Progenitor cell of endocrine pancreas (in vitro differentiated cells): ENCODE measurements at regions not wholly inside any gene's neighbourhood (a gene's known extent, or its start where the extent isn't known, plus 50 kb on each side); places are given as distances from the start of the nearest gene placed in this dataset.

Experiments
- DNase-seq: peaks from one replicate; pipeline ENCODE4 v3.0.0; 2021; ENCODE audit warnings: low spot score; ENCODE audit not compliant: unreplicated experiment
- H3K27ac Mint-ChIP-seq: 2 replicates; pipeline ENCODE4 v1.8.0; 2021; ENCODE audit warnings: mild to moderate bottlenecking, moderate library complexity, mixed read lengths
- H3K27me3 Mint-ChIP-seq: 2 replicates; pipeline ENCODE4 v1.8.0; 2021; ENCODE audit warnings: mixed read lengths
- H3K36me3 Mint-ChIP-seq: 2 replicates; pipeline ENCODE4 v1.8.0; 2022; ENCODE audit warnings: mixed read lengths; ENCODE audit not compliant: insufficient read depth
- H3K4me1 Mint-ChIP-seq: 2 replicates; pipeline ENCODE4 v1.8.0; 2021; ENCODE audit warnings: low read depth, mixed read lengths
- H3K4me3 Mint-ChIP-seq: 2 replicates; pipeline ENCODE4 v1.8.0; 2021; ENCODE audit warnings: low read depth, mild to moderate bottlenecking, moderate library complexity, mixed read lengths
- H3K9me3 Mint-ChIP-seq: 2 replicates; pipeline ENCODE4 v1.8.0; 2021; ENCODE audit warnings: low read depth, mixed read lengths
- CTCF ChIP-seq: fragments of 200-600 bp; sonication (generic); IDR thresholded peaks from one replicate; pipeline ENCODE4 v1.5.0; 2021; ENCODE audit warnings: antibody characterized with exemption, mild to moderate bottlenecking; ENCODE audit not compliant: unreplicated experiment

DNA sequence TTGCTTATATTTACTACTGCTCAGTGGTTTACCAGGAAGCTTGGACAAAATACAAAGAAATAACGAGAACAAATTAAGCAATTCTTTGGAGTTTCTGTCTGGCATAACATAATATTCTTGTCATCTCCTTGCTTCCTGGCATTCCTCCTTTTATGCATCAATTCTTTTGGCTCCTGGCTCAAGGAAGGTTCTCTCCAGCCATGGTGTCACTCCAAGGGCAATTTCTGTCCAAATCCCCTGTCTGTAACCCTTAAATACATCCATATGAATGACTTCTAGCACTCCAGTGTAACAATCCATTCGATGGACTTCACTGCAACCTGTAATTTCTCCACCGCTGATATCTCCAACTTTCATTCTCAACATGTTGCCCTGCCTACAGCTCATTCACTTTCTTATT lies 617.7 kb upstream of the ANKRD30A start:
- H3K9me3 Mint-ChIP-seq = peaks cover 3% of the 10 kb centered on the region
- H3K27ac Mint-ChIP-seq = no peak overlapping the region
- DNase-seq = no peak
- no peaks in the 10 kb centered on the region for H3K36me3 Mint-ChIP-seq
- no peaks in the 10 kb centered on the region for H3K27me3 Mint-ChIP-seq
- no peak for TF ChIP-seq CTCF
- no peaks in the 10 kb centered on the region for H3K4me1 Mint-ChIP-seq
- H3K4me3 Mint-ChIP-seq = no peak overlapping the region

- Mint-ChIP-seq H3K27me3 (no peaks in the 10 kb centered on the region), H3K4me1 (no peaks in the 10 kb centered on the region), H3K9me3 (peaks cover 3% of the 10 kb centered on the region), H3K27ac (no peak overlapping the region), H3K4me3 (no peak overlapping the region), H3K36me3 (no peaks in the 10 kb centered on the region)
- no peak for DNase-seq
- no peak for TF ChIP-seq CTCF
These were observed 618.5 kb upstream of the ANKRD30A start for GRCh38 chr10:36506697-36507496.

- no peaks in the 10 kb centered on the region for H3K36me3 Mint-ChIP-seq
- H3K4me1 Mint-ChIP-seq = no peaks in the 10 kb centered on the region
- TF ChIP-seq CTCF = no peak
- no peak for DNase-seq
- H3K9me3 Mint-ChIP-seq = peaks cover 3% of the 10 kb centered on the region
- H3K27me3 Mint-ChIP-seq = no peaks in the 10 kb centered on the region
- no peak overlapping the region for H3K27ac Mint-ChIP-seq
- H3K4me3 Mint-ChIP-seq = no peak overlapping the region
These were observed 619.1 kb upstream of the ANKRD30A start for GRCh38 chr10:36506261-36506660.

DNA sequence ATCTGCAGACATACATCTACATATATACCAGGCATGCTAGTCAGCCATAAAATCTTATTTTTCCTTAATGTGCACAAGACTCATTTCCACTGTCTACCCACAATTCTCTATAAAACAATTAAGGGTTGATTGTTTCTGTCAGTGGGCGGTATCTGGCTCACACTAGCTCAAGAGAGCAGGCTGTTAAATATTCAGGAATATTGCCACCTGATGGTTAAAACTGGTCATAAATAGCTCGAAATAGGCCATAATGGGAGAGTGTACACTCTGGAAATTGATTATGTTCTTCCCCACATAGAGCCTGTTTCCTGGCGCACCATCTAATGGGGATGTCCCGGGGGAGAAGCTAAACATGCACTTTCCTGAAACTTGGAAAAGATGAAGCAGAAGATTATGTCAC lies 620.6 kb upstream of the ANKRD30A start:
- Mint-ChIP-seq H3K4me1 (no peaks in the 10 kb centered on the region), H3K4me3 (no peak overlapping the region), H3K27me3 (no peaks in the 10 kb centered on the region), H3K36me3 (no peaks in the 10 kb centered on the region), H3K27ac (no peak overlapping the region), H3K9me3 (peaks cover 3% of the 10 kb centered on the region)
- TF ChIP-seq CTCF = no peak
- DNase-seq = no peak

DNA sequence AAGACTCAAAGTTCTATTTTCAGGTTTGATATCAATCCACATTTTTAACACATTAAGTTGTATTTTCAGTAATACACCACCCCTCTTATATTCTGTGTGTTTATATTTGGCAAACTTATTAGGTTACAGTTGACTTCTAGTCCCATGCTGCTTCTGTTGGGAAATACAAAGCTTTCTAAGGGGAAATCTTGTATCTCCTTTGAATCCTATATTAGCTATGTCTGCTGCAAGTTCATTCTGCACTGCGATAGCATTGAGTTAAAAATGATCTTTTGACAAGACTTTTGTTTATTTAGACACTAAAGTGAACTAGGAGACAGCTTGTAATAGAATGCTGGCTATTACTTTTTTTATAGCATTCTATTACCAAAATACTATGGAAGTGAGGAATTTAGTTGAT lies 625.1 kb upstream of the ANKRD30A start:
- TF ChIP-seq CTCF = no peak
- Mint-ChIP-seq H3K4me1 (no peaks in the 10 kb centered on the region), H3K36me3 (no peaks in the 10 kb centered on the region), H3K4me3 (no peak overlapping the region), H3K27ac (no peak overlapping the region), H3K27me3 (no peaks in the 10 kb centered on the region), H3K9me3 (peaks cover 3% of the 10 kb centered on the region)
- no peak for DNase-seq
